GM21717 (cell line): ENCODE measurements at regions not wholly inside any gene's neighbourhood (a gene's known extent, or its start where the extent isn't known, plus 50 kb on each side); places are given as distances from the start of the nearest gene placed in this dataset.
"Not testable (repeated sequence)": the region's sequence is repeated elsewhere in the genome, so short reads cannot be mapped to it uniquely, and the experiment has no call there.

Experiments used
- ATAC-seq: cut with Tn5 transposase; IDR thresholded peaks from one replicate; pipeline ENCODE4 v1.9.1; 2021; ENCODE audit warnings: mild to moderate bottlenecking, moderate library complexity; ENCODE audit not compliant: unreplicated experiment

GRCh38 chr11:96969251-96969650 is 579.4 kb downstream of the JRKL start:
- no peak for ATAC-seq

DNA sequence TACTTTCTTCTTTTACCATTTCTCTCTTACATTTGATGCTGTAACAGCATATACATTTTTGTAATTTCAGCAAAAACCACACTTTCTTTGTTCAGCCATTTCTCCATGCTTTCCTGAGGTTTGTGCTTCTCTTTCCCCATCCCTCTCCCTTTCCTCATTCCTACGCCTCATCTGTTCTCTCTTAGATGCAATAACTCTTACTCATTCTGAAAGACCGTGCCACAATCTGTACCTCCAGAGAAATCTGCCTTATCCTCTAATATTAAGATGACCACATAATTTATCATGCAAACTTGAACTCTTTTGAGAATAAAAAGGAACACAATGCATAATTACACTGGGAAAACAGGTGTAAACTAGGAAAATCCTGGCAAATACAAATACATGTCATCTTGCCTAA is 588.9 kb downstream of the JRKL start:
- ATAC-seq: no peak

DNA sequence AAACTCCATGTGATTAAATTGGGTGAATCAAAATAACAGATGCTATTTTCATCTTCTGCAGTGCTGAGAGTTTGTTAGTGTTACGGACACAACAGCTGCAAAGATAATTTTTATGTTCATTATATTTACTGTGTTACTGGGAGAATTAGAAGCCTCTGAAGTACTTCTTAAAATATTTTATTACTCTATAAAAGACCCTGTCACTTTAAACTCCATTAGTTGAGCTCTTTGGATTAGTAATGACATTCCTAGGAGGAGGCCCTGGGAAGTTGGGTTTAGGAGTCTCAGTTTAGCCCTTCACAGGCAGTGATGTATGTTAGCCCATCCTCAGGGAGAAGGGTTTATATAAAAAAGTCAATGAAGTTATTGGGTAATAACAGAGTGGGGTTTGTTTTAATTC is 596.7 kb downstream of the JRKL start:
- no peak for ATAC-seq

DNA sequence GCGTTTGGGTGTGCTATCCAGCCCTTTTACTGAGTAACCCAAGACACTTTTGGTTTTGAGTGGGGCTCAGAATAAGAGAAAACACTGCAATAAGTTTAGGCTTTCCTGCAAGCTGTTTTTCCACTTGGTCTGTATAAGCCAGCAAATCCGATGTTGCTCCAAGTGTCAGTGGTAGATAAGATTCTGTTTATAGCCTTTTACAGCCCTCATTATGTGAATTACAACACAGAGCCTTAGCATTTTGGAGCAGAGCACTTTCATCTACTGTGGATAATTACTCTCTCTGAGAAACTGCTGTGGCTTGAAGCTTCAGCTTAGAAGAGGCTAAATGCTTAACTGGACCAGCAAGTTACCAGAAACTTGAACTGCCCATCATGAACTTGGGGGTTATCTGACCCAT is 601.1 kb downstream of the JRKL start:
- ATAC-seq: no peak

DNA sequence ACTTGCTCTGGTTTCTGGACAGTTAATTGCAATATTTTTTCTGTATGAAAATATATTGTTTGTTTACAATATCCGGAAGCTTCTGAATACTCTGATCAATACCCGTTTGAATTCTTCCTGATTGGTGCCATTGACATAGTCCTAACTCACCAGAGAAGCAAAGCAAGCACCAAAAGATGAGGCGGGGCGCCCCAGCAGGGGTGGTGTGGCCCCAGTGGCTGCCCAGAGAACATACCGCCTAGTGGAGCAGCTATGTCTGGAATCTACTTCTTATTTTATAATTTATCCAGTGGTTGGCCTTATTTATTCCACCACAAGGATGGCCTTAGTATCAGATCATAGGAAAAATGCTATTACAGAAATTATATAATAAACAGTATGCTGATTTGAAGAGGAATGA is 610.7 kb downstream of the JRKL start:
- no peak for ATAC-seq

DNA sequence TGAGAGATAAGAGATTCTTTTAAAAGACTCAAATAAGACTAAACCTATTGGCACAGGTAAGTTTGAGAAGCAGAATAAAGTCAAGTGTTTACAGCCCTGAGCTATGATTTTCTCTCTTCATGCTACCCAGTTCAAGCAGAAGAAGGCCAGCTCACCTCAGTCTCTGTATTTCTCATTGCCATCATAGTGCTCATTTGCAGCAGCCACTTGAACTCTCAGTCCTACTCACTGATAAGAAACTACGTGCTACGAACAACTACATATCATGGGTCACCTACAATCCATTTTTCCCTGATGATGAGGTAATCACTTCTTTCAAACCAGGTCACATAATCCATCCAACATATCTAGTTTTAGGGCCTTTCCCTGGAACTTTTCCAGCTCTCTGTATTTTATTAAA is 617.5 kb downstream of the JRKL start:
- ATAC-seq: no peak

DNA sequence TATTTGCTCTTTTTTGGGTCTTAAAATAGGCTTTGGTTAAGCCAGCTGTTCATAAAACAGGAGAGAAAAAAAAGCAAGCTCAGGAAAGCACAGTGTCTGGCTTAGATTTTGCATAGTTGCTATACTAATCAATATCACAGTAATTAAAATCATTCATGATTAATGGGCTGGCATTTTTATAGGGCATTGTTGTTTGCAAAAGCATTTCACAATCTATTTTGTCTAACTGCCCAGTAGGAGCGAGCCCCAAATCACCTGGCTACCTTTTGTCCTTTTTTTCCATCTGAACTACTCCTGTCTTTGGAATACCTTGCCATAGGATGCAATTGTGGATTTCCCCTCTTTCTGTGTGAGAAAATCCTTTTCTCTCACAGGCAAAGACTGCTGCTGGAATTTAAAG is 619.8 kb downstream of the JRKL start:
- no peak for ATAC-seq

DNA sequence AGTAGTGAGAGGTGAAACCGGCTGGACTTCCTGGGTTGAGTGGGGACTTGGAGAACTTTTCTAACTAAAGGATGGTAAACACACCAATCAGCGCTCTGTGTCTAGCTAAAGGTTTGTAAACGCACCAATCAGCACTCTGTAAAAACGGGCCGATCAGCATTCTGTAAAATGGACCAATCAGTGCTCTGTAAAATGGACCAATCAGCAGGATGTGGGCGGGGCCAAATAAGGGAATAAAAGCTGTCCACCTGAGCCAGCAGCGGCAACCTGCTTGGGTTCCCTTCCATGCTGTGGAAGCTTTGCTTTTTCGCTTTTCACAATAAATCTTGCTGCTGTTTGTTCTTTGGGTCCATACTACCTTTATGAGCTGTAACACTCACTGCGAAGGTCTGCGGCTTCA is 621.2 kb downstream of the JRKL start:
- ATAC-seq: not testable (repeated sequence)

DNA sequence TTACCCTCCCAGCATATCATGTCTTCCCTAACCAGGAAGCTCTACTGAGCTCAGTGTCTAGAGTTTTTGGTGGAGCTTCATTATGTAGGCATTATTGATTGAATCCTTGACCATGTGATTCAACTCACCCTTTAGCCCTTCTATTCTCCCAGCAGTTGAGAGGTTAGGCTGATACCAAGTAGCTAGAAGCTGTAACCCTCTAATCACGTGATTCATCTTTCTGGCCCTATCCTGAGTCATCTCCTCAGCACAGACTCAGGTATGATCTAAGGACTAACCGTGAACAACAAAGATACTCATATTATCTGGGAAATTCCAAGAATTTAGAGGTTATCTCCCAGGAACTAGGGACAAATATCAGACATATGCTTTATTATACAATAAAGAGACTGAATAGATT is 625.5 kb downstream of the JRKL start:
- ATAC-seq: no peak

DNA sequence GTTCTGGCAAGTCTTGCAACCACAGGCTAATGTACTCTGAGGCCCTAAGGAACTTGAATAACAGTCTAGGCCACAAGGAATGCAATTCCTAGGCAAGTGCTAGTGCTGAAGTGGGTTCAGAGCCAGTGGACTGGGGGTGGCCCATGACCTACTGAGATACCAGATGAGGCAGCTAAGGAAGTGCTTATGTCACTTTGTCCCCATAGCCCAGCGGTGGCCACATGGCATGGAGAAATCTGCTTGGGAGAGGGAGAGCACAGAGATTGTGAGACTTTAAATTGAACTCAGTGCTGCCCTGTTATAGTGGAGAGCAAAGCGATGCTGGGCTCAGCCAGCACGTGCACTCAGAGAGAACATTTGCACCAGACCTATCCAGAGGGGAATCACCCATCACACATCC is 629.5 kb downstream of the JRKL start:
- ATAC-seq: no peak

- ATAC-seq: no peak
Observed at GRCh38 chr11:97019754-97020153, 629.9 kb downstream of the JRKL start.

- ATAC-seq: no peak
Observed at GRCh38 chr11:97022955-97023354, 633.1 kb downstream of the JRKL start.

DNA sequence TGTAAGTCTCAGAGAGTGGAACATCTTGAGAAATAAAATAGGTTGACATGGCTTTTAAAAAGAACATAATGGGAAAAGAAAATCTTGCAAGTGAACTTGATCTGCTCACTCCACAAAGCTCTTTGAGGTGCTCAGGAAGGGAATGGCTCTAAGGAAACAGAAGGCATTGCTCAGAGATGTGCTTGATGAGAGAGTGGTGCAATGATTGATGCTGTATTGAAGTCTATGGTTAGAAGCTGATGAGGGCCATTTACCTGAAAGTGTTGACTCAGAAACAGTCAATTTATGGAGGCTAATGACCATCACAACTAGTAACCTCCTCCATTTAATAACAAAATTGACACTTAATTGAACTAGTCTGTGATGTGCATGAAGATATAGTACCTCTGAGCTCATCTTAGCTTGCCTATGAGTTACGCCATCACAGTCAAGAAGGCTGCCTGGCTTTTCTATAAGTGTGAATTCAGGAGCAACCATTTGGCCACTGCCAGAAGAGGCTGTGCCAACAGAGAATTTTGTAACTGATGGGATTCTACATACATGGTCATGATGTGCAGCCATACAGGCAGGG is 639.1 kb downstream of the JRKL start:
- ATAC-seq: no peak

- no peak for ATAC-seq
Observed at GRCh38 chr11:97033178-97033577, 643.4 kb downstream of the JRKL start.

DNA sequence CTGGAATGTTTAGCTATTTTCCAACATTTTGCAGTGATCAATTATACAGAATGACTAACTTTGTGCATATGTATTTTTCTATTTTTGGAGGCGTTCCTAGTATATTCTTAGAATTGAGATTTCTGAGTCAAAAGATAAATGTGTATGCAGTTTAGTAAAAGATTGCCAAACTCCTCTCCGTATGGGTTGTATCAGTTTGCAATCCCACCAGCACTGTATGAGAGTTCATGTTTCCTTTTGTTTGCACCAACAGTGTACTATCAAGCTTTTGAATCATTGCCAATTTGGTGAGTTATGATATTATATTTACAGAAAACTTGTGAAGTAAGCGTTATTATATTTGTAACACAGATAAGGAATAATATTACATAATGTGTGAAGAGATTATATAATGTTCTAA is 658.7 kb downstream of the JRKL start:
- no peak for ATAC-seq

DNA sequence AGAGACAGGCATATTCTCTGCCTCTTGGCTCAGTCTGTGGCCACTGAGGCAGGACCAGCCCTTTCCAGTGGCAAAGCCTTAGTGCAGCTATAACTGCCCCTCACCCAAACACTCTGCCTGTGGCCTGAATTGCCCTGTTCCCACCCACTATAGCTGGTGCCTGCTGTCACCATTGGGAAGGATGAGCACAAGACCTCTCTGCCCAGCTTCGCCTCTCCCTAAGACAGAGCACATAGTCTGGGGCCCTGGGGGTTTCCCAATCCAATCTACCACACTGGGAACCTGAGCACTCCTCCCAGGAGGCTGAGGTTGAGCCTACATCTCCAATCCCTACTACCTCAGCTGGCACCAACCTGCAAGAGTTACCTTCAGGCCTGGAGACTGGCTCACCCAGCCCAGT is 670.4 kb downstream of the JRKL start:
- ATAC-seq: no peak

DNA sequence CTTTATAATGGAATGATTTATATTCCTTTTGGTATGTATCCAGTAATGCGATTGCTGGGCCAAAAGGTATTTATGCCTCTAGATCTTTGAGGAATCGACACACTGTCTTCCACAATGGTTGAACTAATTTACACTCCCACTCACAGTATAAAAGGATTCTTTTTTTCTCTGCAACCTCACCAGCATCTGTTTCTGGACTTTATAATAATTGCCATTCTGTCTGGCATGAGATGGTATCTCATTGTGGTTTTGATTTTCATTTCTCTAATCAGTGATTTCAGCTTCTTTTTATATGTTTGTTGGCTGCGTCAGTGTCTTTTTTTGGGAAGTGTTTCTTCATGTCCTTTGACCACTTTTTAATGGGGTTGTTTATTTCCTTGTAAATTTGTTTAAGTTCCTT is 679.3 kb downstream of the JRKL start:
- ATAC-seq: no peak

DNA sequence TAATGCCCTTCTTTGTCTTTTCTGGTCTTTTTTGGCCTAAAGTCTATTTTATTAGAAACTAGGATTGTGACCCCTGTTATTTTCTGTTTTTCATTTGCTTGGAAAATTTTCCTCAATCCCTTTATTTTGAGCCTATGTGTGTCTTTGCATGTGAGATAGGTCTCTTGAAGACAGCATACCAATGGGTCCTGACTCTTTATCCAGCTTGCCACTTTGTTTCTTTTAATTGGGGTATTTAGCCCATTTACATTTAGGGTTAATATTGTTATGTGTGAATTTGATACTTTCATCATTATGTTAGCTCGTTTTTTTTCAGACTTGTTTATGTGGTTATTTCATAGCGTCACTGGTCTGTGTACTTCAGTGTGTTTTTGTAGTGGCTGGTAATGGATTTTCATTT is 682.6 kb downstream of the JRKL start:
- no peak for ATAC-seq

DNA sequence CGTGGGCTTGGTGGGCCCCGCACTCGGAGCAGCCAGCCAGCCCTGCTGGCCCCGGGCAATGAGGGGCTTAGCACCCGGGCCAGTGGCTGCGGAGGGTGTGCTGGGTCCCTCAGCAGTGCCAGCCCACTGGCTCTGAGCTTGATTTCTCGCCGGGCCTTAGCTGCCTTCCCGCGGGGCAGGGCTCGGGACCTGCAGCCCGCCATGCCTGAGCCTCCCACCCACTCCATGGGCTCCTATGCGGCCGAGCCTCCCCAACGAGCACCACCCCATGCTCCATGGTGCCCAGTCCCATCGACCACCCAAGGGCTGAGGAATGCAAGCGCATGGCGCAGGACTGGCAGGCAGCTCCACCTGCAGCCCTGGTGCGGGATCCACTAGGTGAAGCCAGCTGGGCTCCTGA is 686.9 kb downstream of the JRKL start:
- ATAC-seq: not testable (repeated sequence)

DNA sequence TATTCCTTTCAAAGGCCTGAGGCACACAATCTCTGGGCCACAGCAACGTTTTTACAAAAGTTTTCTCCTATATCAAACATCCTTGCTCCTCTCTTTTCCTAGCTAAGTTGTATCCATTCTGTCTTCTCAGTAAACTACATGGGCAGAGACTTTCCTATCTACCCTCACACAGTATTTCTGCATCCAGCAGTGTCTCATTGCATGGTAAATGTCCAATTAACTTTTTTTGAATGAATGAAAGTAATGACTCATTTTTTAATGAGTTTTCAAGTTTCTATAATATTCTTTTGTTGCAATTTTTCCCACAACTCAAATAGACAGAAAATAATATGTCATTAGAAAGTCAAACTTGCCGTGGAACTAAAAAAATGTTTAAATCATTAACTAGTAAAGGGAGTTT is 688.6 kb downstream of the JRKL start:
- ATAC-seq: no peak

DNA sequence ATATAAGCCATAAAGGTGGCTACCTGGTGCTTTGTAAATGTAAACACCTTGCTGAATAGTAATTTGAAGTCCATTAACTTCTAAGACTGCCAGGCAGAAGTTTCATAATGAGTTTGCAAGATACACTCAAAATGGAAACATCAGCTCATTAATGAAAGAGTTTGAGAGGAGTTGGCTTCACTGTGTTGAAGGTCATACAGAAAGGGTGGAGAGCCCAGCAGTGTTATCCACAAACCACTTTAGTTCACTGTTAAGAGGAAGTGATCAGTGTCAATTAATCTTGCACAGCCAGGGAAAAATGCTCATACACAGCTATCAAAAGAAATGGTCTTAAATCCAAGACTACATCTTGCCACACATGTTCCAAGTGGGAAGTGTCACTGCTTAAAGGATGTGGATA is 689.4 kb downstream of the JRKL start:
- ATAC-seq: no peak

DNA sequence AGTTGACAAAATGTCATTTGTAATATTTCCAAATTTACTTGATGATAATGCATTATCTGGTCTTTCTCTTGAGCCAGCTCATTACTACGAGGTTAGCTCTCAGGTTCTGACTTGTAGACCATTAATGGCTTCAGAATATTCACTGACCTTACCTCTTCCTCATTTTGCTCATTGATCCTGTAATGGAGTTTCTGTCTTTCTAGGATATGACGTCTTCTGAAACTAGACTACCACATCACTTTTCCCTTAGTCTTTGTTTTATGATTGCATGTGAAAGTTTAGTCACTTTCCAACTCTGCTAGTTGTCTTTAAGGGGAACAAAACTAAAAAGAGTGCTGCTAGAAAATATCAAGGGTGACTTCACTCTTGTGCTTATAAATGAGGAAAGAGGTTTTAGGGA is 697.6 kb downstream of the JRKL start:
- no peak for ATAC-seq

DNA sequence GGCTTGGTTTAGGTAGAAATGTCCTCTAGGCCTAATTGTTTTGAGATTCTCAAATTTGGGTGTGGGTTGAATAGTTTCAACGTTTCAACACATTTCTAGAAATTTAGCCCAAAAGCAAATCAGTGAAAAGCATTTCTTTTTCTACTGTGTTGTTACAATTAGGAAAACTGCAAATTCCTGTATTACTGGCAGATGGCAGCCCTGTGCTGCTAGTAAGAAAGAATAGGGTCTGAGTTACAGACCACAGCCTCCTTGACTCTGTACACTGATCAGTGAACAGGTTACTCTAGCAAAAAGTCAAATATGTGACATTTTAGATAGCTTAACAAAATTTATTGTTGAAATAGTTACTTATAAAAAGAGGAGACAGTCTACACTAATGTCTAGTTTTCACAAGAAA is 703.0 kb downstream of the JRKL start:
- no peak for ATAC-seq

DNA sequence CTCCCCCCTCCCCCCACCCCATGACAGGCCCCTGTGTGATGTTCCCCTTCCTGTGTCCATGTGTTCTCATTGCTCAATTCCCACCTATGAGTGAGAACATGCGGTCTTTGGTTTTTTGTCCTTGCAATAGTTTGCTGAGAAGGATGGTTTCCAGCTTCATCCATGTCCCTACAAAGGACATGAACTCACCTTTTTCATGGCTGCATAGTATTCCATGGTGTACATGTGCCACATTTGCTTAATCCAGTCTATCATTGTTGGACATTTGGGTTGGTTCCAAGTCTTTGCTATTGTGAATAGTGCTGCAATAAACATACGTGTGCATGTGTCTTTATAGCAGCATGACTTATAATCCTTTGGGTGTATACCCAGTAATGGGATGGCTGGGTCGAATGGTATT is 712.4 kb downstream of the JRKL start:
- ATAC-seq: not testable (repeated sequence)
